Mucosa of descending colon (tissue), 3 donors: ENCODE measurements at regions not wholly inside any gene's neighbourhood (a gene's known extent, or its start where the extent isn't known, plus 50 kb on each side); places are given as distances from the start of the nearest gene placed in this dataset.

Experiments
- ATAC-seq: fragments of 200-7000 bp; cut with Tn5 transposase; one replicate; pipeline ENCODE4 v1.9.1; 2020; ENCODE audit warnings: mild to moderate bottlenecking, moderate library complexity
- DNase-seq, 3 donors: peaks; one replicate each; pipeline ENCODE4 v3.0.0-alpha.2; 2020
- H3K36me3 ChIP-seq: fragments of 200-600 bp; one replicate; pipeline ENCODE4 v1.8.0; 2021; ENCODE audit warnings: low read depth, mild to moderate bottlenecking
- H3K4me1 ChIP-seq: fragments of 200-600 bp; one replicate; pipeline ENCODE4 v1.8.0; 2021; ENCODE audit warnings: low read depth, mild to moderate bottlenecking
- H3K4me3 ChIP-seq: fragments of 200-600 bp; one replicate; pipeline ENCODE4 v1.8.0; 2021; ENCODE audit warnings: mild to moderate bottlenecking
- H3K9me3 ChIP-seq: fragments of 200-600 bp; one replicate; pipeline ENCODE4 v1.8.0; 2021; ENCODE audit warnings: mild to moderate bottlenecking
- CTCF ChIP-seq: fragments of 200-600 bp; IDR thresholded peaks from one replicate; pipeline ENCODE4 v1.8.0; 2022; ENCODE audit warnings: antibody characterized with exemption, mild to moderate bottlenecking
- intact Hi-C, 2 donors: fragments of 100-400 bp; cut with DNase I in 1 of 2; cut with micrococcal nuclease in 1 of 2; formaldehyde crosslinking; loops; one replicate each; pipeline versions ENCODE4 v1.11.0 to v1.11.1; 2022; cut with DNase I, micrococcal nuclease
- donor health status: DM: no; HTN: no; CAD: no; lungs with moderate emphysema.
- donor health status: DM: no; HTN: no; CAD: no.
- donor health status: DM: no; HTN: yes; CAD: no.

GRCh38 chr12:118571730-118572129 is 195.4 kb downstream of the SUDS3 start:
- H3K9me3 ChIP-seq = no peaks in the 10 kb centered on the region
- intact Hi-C loops = no loop called here

GRCh38 chr12:118574288-118574687 is 197.9 kb downstream of the SUDS3 start:
- Histone ChIP-seq H3K9me3 (no peaks in the 10 kb centered on the region), H3K4me3 (no peak overlapping the region), H3K4me1 (no peaks in the 10 kb centered on the region), H3K36me3 (no peaks in the 10 kb centered on the region)
- TF ChIP-seq CTCF = no peak
- DNase-seq (no peak), ATAC-seq (no peak)
- intact Hi-C loops = no loop called here

More at GRCh38 chr12:118571730-118572129, 195.4 kb downstream of the SUDS3 start:
- DNase-seq = no peak
- Histone ChIP-seq H3K36me3 (no peaks in the 10 kb centered on the region), H3K4me3 (no peak overlapping the region), H3K4me1 (no peaks in the 10 kb centered on the region)
- TF ChIP-seq CTCF = no peak
- ATAC-seq = no peak

GRCh38 chr12:118575730-118576129 is 199.4 kb downstream of the SUDS3 start:
- Histone ChIP-seq H3K4me1 (no peaks in the 10 kb centered on the region), H3K9me3 (no peaks in the 10 kb centered on the region), H3K36me3 (no peaks in the 10 kb centered on the region), H3K4me3 (no peak overlapping the region)
- TF ChIP-seq CTCF = no peak
- ATAC-seq (no peak), DNase-seq (no peak)
- intact Hi-C loops = no loop called here

GRCh38 chr12:118581371-118581770 is 205.0 kb downstream of the SUDS3 start:
- ATAC-seq = no peak
- TF ChIP-seq CTCF = no peak
- Histone ChIP-seq H3K4me3 (no peak overlapping the region), H3K36me3 (no peaks in the 10 kb centered on the region), H3K9me3 (no peaks in the 10 kb centered on the region), H3K4me1 (no peaks in the 10 kb centered on the region)
- intact Hi-C loops = no loop called here
- DNase-seq = no peak

- H3K36me3 ChIP-seq = no peaks in the 10 kb centered on the region
- H3K4me1 ChIP-seq = no peaks in the 10 kb centered on the region
- intact Hi-C loops = no loop called here
- no peak for TF ChIP-seq CTCF
- H3K9me3 ChIP-seq = no peaks in the 10 kb centered on the region
- ATAC-seq = no peak
- H3K4me3 ChIP-seq = no peak overlapping the region
- no peak for DNase-seq
These were observed 206.5 kb downstream of the SUDS3 start for GRCh38 chr12:118582863-118583262.

GRCh38 chr12:118586433-118586832 is 210.1 kb downstream of the SUDS3 start:
- intact Hi-C loops = no loop called here
- Histone ChIP-seq H3K9me3 (no peaks in the 10 kb centered on the region), H3K4me3 (no peak overlapping the region), H3K36me3 (no peaks in the 10 kb centered on the region), H3K4me1 (no peaks in the 10 kb centered on the region)
- DNase-seq = no peak
- TF ChIP-seq CTCF = no peak
- no peak for ATAC-seq
